Right lobe of liver (tissue), 6 donors: ENCODE measurements at regions not wholly inside any gene's neighbourhood (a gene's known extent, or its start where the extent isn't known, plus 50 kb on each side); places are given as distances from the start of the nearest gene placed in this dataset.
A peak's percentile ranks its signal among the peaks of the same experiment; 100 is the strongest.

ENCODE experiments used
- ATAC-seq, 4 donors: fragments of 200-7000 bp; cut with Tn5 transposase; one replicate each; pipeline ENCODE4 v1.9.1; 2020; ENCODE audit warnings: mild to moderate bottlenecking in 4 of 4, moderate library complexity in 4 of 4
- DNase-seq, 3 donors: peaks; one replicate each; pipeline ENCODE4 v3.0.0-alpha.2; 2020
- H3K27ac ChIP-seq, 3 donors: fragments of 200-600 bp; one replicate each; pipeline ENCODE4 v1.8.0; 2022
- H3K27me3 ChIP-seq, 2 donors: fragments of 200-600 bp; one replicate each; pipeline ENCODE4 v1.8.0; 2022
- H3K36me3 ChIP-seq, 4 donors: fragments of 200-600 bp; sonication (generic) in 1 of 4; one replicate each; pipeline versions ENCODE4 v1.5.1 to v1.8.0; 2017 to 2022; ENCODE audit warnings: control low read depth in 1 of 4
- H3K4me1 ChIP-seq, 4 donors: fragments of 200-600 bp; sonication (generic) in 1 of 4; one replicate each; pipeline versions ENCODE4 v1.5.1 to v1.8.0; 2017 to 2022; ENCODE audit warnings: control low read depth in 1 of 4
- H3K4me3 ChIP-seq, 3 donors: fragments of 200-600 bp; one replicate each; pipeline ENCODE4 v1.8.0; 2022
- H3K9me3 ChIP-seq, 4 donors: fragments of 200-600 bp; sonication (generic) in 1 of 4; one replicate each; pipeline versions ENCODE4 v1.5.1 to v1.8.0; 2017 to 2022; ENCODE audit warnings: control low read depth in 1 of 4
- POLR2A ChIP-seq: fragments of 450-650 bp; IDR thresholded peaks from one replicate; pipeline ENCODE4 v1.6.1; 2017; ENCODE audit warnings: antibody characterized with exemption, mild to moderate bottlenecking
- WGBS: methylation state at CpG from one replicate; pipeline ENCODE4 v1.1.6; 2018; ENCODE audit warnings: low coverage, low lambda C conversion rate; ENCODE audit not compliant: insufficient coverage; ENCODE audit errors: missing lambda C conversion rate; 5-methylcytosine and 5-hydroxymethylcytosine counted together
- intact Hi-C, 2 donors: fragments of 100-400 bp; cut with DNase I; formaldehyde crosslinking; loops; one replicate each; pipeline versions ENCODE4 v1.11.2 to v1.14.1; 2022
- TF ChIP-seq, protein P1 (sequence below), 4 donors: fragments of 200-600 bp in 3 of 4; fragments of 450-650 bp in 1 of 4; IDR thresholded peaks; one replicate each; pipeline versions ENCODE4 v1.5.1 to v1.8.0; 2016 to 2022; ENCODE audit warnings: antibody characterized with exemption in 4 of 4, mild to moderate bottlenecking in 2 of 4
- donor health status: DM: no; HTN: yes; CAD: no.
- donor health status: DM: no; HTN: no; CAD: no.
- donor health status: DM: no; HTN: no; CAD: no.
- donor health status: DM: no; HTN: yes; CAD: no.
- donor health status: DM: no; HTN: yes; CAD: no.

- TF ChIP-seq, protein P1, sequence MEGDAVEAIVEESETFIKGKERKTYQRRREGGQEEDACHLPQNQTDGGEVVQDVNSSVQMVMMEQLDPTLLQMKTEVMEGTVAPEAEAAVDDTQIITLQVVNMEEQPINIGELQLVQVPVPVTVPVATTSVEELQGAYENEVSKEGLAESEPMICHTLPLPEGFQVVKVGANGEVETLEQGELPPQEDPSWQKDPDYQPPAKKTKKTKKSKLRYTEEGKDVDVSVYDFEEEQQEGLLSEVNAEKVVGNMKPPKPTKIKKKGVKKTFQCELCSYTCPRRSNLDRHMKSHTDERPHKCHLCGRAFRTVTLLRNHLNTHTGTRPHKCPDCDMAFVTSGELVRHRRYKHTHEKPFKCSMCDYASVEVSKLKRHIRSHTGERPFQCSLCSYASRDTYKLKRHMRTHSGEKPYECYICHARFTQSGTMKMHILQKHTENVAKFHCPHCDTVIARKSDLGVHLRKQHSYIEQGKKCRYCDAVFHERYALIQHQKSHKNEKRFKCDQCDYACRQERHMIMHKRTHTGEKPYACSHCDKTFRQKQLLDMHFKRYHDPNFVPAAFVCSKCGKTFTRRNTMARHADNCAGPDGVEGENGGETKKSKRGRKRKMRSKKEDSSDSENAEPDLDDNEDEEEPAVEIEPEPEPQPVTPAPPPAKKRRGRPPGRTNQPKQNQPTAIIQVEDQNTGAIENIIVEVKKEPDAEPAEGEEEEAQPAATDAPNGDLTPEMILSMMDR (IDR thresholded peaks at IDR 0.05), result no peak
- no peak for TF ChIP-seq POLR2A
- no peak for DNase-seq
- H3K27ac ChIP-seq, result no peak overlapping the region
- H3K9me3 ChIP-seq, result no peaks in the 10 kb centered on the region
- no peak for ATAC-seq
- peaks cover 0 to 1% (median 0%) of the 10 kb centered on the region in 4 donors for H3K4me1 ChIP-seq
- 25% methylated on average over 3 of the region's 3 CpGs for WGBS
- no peaks in the 10 kb centered on the region for H3K36me3 ChIP-seq
- no peak overlapping the region for H3K4me3 ChIP-seq
- no peaks in the 10 kb centered on the region for H3K27me3 ChIP-seq
- intact Hi-C loops, result no loop called here
Measured at GRCh38 chr14:58824796-58825195, 187.0 kb downstream of the DACT1 start.

DNA sequence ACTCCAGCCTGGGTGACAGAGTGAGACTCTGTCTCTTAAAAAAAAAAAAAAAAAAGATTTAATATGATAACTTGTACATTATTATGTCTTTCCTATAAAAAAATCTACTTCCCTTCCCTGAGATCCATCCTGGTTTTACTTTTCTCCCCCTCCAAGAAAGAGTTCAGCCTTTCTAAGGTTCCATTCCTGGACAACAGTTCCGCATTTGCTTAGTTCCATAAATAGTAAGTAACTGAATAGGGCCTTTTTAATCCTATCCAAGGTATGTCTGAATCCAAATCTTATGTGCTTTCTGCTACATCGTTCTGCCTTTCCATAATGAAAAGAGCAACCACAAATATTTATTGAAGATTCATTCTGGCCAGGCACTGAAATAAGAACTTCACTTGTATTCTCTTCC lies 187.8 kb downstream of the DACT1 start:
- H3K4me1 ChIP-seq, result peaks cover 0 to 7% (median 0%) of the 10 kb centered on the region in 4 donors
- intact Hi-C loops, result no loop called here
- DNase-seq, result no peak
- H3K27ac ChIP-seq, result no peak overlapping the region
- no peak overlapping the region for H3K4me3 ChIP-seq
- 81% methylated on average over 2 of the region's 2 CpGs for WGBS
- no peaks in the 10 kb centered on the region for H3K36me3 ChIP-seq
- ATAC-seq, result no peak
- H3K27me3 ChIP-seq, result no peaks in the 10 kb centered on the region
- TF ChIP-seq POLR2A, result no peak
- TF ChIP-seq, protein P1 (IDR thresholded peaks at IDR 0.05), result no peak
- no peaks in the 10 kb centered on the region for H3K9me3 ChIP-seq

GRCh38 chr14:58826845-58827686 lies 189.3 kb downstream of the DACT1 start:
- H3K9me3 ChIP-seq, result no peaks in the 10 kb centered on the region
- peak in 3 of 4 donors; percentile 36 to 51 (median 51) for ATAC-seq
- no peak for TF ChIP-seq POLR2A
- TF ChIP-seq, protein P1 (IDR thresholded peaks at IDR 0.05), result peak in 3 of 4 donors; percentile 8 to 26 (median 11)
- H3K4me1 ChIP-seq, result peaks cover 0 to 7% (median 0%) of the 10 kb centered on the region in 4 donors
- no peak overlapping the region for H3K4me3 ChIP-seq
- no peak for DNase-seq
- no peaks in the 10 kb centered on the region for H3K27me3 ChIP-seq
- H3K27ac ChIP-seq, result no peak overlapping the region
- intact Hi-C loops, result no loop called here
- H3K36me3 ChIP-seq, result no peaks in the 10 kb centered on the region
- 68% methylated on average over 6 of the region's 9 CpGs for WGBS

- Histone ChIP-seq H3K36me3 (no peaks in the 10 kb centered on the region), H3K27ac (no peak overlapping the region), H3K9me3 (no peaks in the 10 kb centered on the region), H3K27me3 (no peaks in the 10 kb centered on the region), H3K4me3 (no peak overlapping the region), H3K4me1 (peaks cover 0 to 7% (median 0%) of the 10 kb centered on the region in 4 donors)
- 92% methylated on average over 9 of the region's 15 CpGs for WGBS
- DNase-seq, result no peak
- intact Hi-C loops, result no loop called here
- TF ChIP-seq, protein P1 (IDR thresholded peaks at IDR 0.05), result no peak
- no peak for TF ChIP-seq POLR2A
- no peak for ATAC-seq
Measured at GRCh38 chr14:58828298-58828697, 190.5 kb downstream of the DACT1 start.
